NB4 (cell line): ENCODE measurements at regions not wholly inside any gene's neighbourhood (a gene's known extent, or its start where the extent isn't known, plus 50 kb on each side); places are given as distances from the start of the nearest gene placed in this dataset.

Experiments used
- CTCF ChIP-seq: IDR thresholded peaks from one replicate; pipeline ENCODE4 v1.5.1; 2012; ENCODE audit warnings: low read depth, low read length
- MAX ChIP-seq: IDR thresholded peaks from 2 replicates; pipeline ENCODE4 v1.6.1; 2011; ENCODE audit warnings: low read depth, low read length
- POLR2A ChIP-seq: IDR thresholded peaks from 2 replicates; pipeline ENCODE4 v1.6.1; 2011; ENCODE audit warnings: mild to moderate bottlenecking; ENCODE audit not compliant: insufficient read length; ENCODE audit errors: extremely low read depth

- TF ChIP-seq CTCF (no peak), POLR2A (no peak), MAX (no peak)
Measured at GRCh38 chr5:158532739-158533138, 567.0 kb downstream of the EBF1 start.
